ENCODE measurements at regions not wholly inside any gene's neighbourhood (a gene's known extent, or its start where the extent isn't known, plus 50 kb on each side); places are given as distances from the start of the nearest gene placed in this dataset.

DNA sequence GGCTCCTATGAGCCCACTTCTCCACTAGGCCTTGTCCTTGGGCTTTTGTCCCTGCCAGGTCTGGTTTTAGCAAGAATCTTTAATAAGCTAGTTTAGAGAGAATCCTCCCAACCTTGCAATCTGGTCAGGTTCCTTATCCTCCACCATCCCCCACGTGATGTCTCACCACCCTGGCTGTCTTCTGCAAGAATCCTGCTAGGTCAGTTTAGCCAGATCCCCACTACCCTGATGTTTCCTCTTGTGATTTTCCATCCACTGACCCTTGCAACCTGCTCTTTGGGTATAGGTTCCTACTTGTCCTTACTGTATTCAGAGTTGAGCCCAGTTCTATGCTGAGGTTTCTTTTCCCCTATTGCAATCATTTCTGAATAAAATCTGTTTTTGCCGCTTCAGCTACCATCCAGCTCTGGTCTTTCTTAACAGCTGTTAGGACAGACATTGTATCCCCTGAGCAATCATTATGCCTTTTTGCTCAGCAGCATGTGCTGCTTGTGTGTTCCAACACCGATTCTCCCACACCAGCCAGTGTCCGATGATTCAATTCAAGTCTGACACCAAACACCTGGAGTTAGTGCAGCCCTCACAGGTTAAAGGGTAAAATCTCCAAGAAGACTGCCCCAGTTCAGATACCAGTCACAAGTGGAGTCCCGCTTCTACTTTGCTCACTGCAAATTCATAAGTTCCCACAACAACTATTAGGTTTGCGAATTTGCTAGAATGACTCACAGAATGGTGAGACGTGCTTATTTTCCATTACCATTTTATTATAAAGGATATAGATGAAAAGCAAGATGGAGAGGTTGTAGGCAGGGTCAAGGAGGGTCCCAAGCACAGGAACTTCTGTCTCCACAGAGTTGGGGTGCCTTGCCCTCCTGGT is 62.2 kb upstream of the ADCY1 start:
- DNase-seq (ENCODE audit: low read depth in 2 of 2) = no peak
- H3K4me3 ChIP-seq (replicated peaks in 1 of 2; ENCODE audit: low read depth in 2 of 2, low read length in 2 of 2) = no peak overlapping the region
- TF ChIP-seq, protein P1, sequence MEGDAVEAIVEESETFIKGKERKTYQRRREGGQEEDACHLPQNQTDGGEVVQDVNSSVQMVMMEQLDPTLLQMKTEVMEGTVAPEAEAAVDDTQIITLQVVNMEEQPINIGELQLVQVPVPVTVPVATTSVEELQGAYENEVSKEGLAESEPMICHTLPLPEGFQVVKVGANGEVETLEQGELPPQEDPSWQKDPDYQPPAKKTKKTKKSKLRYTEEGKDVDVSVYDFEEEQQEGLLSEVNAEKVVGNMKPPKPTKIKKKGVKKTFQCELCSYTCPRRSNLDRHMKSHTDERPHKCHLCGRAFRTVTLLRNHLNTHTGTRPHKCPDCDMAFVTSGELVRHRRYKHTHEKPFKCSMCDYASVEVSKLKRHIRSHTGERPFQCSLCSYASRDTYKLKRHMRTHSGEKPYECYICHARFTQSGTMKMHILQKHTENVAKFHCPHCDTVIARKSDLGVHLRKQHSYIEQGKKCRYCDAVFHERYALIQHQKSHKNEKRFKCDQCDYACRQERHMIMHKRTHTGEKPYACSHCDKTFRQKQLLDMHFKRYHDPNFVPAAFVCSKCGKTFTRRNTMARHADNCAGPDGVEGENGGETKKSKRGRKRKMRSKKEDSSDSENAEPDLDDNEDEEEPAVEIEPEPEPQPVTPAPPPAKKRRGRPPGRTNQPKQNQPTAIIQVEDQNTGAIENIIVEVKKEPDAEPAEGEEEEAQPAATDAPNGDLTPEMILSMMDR (IDR thresholded peaks at IDR 0.05; ENCODE audit: low read depth, low read length) = no peak

DNA sequence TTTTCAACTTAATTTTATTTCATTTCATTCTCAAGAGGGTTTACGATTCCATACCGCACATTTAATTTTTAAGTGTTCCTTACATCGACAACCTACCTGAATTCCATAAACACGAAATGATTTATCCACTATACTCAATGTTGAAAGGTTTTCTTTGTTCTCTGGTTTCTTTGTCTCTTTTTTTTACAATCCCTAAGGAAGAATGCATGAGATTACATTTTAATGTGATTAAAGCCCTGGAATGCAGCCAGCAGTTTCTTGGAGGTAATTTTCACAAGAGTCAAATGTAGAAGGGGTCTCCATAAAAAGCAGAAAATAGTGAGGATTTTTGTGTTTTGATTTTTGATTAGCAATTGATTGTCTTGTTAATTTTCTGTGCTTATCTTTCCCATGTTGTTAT is 59.2 kb upstream of the ADCY1 start:
- H3K4me3 ChIP-seq (replicated peaks in 1 of 2; ENCODE audit: low read depth in 2 of 2, low read length in 2 of 2) = no peak overlapping the region
- TF ChIP-seq, protein P1 (IDR thresholded peaks at IDR 0.05; ENCODE audit: low read depth, low read length) = no peak
- DNase-seq (ENCODE audit: low read depth in 2 of 2) = no peak

DNA sequence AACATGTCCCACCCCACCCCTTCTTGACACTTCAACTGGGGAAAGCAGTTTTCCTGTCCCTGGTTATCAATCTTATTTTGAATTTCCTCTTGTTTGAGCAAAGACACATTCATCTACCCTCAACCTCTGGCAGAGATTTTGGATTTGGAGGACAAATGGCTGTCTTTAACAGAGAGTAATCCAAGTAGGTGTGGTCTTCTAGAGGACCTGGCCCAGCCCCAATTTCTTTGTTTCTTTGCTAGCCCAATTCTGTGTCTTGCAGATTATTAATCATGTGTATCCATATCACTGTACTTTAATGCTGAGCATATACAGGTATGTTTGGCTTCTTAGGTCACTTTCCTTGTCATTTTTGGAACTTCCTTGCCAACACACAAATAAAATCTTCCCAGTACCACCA is 58.8 kb upstream of the ADCY1 start:
- no peak for DNase-seq (ENCODE audit: low read depth in 2 of 2)
- no peak overlapping the region for H3K4me3 ChIP-seq (replicated peaks in 1 of 2; ENCODE audit: low read depth in 2 of 2, low read length in 2 of 2)
- TF ChIP-seq, protein P1 (IDR thresholded peaks at IDR 0.05; ENCODE audit: low read depth, low read length) = no peak
